Stimulated activated CD4-positive, alpha-beta T cell treated with anti-CD3 and anti-CD28 coated beads, Interleukin-15, amount 100 ng/mL, for 24 hours (primary cell): ENCODE measurements at regions not wholly inside any gene's neighbourhood (a gene's known extent, or its start where the extent isn't known, plus 50 kb on each side); places are given as distances from the start of the nearest gene placed in this dataset.

Source experiments
- DNase-seq: peaks from one replicate; pipeline ENCODE4 v3.0.0-alpha.2; 2020

- DNase-seq: no peak
Observed at GRCh38 chr15:38894243-38894948, 329.8 kb upstream of the RASGRP1 start.

GRCh38 chr15:38895326-38896255, 331.0 kb upstream of the RASGRP1 start:
- DNase-seq: no peak

- no peak for DNase-seq
Observed at GRCh38 chr15:38896647-38897046, 332.0 kb upstream of the RASGRP1 start.

- no peak for DNase-seq
Observed at GRCh38 chr15:38897551-38897950, 332.9 kb upstream of the RASGRP1 start.

- DNase-seq: no peak
Observed at GRCh38 chr15:38898236-38898635, 333.6 kb upstream of the RASGRP1 start.

- DNase-seq: no peak
Observed at GRCh38 chr15:38899300-38899699, 334.7 kb upstream of the RASGRP1 start.

GRCh38 chr15:38904298-38904697, 339.7 kb upstream of the RASGRP1 start:
- no peak for DNase-seq

GRCh38 chr15:38905632-38906031, 341.0 kb upstream of the RASGRP1 start:
- no peak for DNase-seq

- DNase-seq: no peak
Observed at GRCh38 chr15:38920966-38921365, 356.4 kb upstream of the RASGRP1 start.

GRCh38 chr15:38921471-38921870, 356.9 kb upstream of the RASGRP1 start:
- no peak for DNase-seq

- no peak for DNase-seq
Observed at GRCh38 chr15:38928431-38928830, 363.8 kb upstream of the RASGRP1 start.

GRCh38 chr15:38930851-38931572, 366.4 kb upstream of the RASGRP1 start:
- DNase-seq: no peak

- no peak for DNase-seq
Observed at GRCh38 chr15:38941399-38941953, 376.9 kb upstream of the RASGRP1 start.

GRCh38 chr15:38944536-38944935, 379.9 kb upstream of the RASGRP1 start:
- no peak for DNase-seq

- no peak for DNase-seq
Observed at GRCh38 chr15:38945551-38946298, 381.1 kb upstream of the RASGRP1 start.

GRCh38 chr15:38954090-38954489, 389.5 kb upstream of the RASGRP1 start:
- DNase-seq: no peak

- DNase-seq: no peak
Observed at GRCh38 chr15:38961456-38961855, 396.8 kb upstream of the RASGRP1 start.

- DNase-seq: no peak
Observed at GRCh38 chr15:38961931-38962330, 397.3 kb upstream of the RASGRP1 start.

- no peak for DNase-seq
Observed at GRCh38 chr15:38972831-38973230, 408.2 kb upstream of the RASGRP1 start.

- no peak for DNase-seq
Observed at GRCh38 chr15:38975282-38975990, 410.8 kb upstream of the RASGRP1 start.

GRCh38 chr15:38991126-38991525, 426.5 kb upstream of the RASGRP1 start:
- DNase-seq: no peak

GRCh38 chr15:38991701-38992100, 427.1 kb upstream of the RASGRP1 start:
- DNase-seq: no peak
